GM18858 (cell line): ENCODE measurements at regions not wholly inside any gene's neighbourhood (a gene's known extent, or its start where the extent isn't known, plus 50 kb on each side); places are given as distances from the start of the nearest gene placed in this dataset.

ENCODE experiments used
- ATAC-seq: cut with Tn5 transposase; IDR thresholded peaks from one replicate; pipeline ENCODE4 v1.9.1; 2021; ENCODE audit not compliant: unreplicated experiment

DNA sequence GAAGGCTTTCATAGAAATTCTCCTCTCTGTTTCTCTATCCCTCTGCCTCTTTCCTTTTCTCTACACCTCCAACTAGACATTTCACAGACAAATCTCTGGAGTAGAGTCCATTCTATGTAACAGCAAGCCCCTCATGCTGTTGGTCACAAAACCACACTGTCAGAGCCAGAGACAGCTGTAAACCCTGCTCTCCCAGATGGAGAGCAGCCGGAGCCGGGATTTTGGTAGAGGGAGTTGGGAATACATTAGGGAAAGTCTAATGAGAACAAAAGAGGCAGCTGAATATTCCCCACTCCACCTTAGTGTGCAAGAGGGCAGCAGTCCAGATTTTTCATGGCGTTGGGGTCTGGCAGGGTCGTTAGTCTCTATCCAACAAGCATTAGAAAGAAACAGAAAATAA lies 68.3 kb upstream of the EDN1 start:
- ATAC-seq = no peak

DNA sequence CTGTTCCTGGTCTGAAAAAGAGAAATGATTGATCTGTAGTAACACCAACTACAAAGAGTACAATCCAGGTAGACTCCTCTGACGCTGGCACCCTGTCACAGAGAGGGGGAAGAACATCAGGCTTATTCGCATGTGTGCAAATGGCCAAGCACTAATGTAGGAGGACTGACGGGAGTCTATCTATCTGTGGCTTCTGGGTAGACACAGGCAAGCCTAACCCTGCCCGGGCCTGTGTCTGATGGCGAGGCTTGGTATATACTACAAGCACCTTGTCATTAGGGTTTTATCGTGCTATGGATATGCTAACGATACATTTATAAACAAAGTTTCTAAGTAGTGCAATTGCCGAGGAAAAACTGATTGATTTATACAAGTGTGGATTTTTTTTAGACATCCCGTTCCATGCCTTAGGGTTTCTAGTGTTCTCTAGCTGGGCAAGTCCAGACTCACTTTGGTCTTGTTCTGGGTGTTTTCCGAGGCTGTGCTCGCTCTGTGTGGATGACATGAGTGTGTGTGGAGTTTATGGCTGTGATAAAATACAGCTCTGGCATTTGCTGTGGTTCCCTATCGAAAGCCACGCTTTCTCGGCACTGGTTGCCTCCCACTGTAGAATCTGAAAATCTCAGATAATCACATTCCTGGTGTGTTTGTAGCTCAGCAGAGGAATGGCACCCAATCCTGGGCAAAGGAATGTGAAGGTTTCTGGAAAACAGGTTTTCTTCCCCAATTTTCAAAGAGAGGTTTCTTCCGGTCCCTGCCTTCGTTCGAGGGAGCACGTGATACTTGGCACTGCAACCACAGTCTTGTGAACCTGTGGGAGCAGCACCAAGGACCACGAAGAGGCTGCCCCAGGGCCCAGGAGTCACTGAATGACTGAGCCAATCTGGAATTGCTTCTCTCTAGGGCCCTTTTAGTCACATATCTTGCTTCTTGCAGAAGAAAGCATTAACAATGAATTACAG lies 67.5 kb upstream of the EDN1 start:
- no peak for ATAC-seq

DNA sequence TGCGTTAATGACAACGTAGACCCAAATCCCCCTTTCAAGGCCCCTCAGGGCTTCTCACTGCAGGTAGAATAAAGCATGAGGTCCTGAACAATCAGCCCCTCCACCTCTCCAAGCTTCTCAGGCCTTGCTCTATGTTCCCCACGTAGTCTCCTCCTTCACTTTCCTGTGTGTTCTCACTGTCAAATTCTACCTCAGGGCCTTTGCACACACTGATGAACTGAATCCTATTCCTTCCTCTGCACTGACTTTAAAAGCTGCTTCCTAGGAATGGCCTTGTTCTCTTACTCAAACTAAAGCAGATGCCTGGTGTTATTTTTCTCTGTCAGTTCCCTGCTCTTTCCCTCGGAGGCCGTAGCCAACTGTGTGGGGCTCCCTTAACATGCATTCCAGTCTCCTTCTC lies 66.8 kb upstream of the EDN1 start:
- no peak for ATAC-seq

DNA sequence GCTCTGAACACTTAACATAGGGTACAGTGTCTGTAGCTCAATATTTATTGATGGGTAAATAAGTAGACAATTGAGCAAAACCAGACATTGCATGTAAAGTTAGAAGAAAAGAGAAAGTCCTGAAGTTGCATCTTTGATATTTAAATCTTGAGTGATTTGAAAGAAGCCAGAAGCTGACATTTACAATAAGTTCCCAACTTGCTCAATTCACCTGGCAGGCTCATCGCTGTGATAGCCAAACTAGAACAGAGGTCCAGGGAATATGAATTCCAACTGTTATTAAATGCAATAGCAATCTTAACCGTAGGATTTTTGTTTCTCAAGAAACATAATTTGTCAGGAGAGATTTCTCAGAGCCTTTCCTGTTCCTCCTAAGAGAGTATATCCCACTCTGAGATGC lies 65.9 kb upstream of the EDN1 start:
- no peak for ATAC-seq

DNA sequence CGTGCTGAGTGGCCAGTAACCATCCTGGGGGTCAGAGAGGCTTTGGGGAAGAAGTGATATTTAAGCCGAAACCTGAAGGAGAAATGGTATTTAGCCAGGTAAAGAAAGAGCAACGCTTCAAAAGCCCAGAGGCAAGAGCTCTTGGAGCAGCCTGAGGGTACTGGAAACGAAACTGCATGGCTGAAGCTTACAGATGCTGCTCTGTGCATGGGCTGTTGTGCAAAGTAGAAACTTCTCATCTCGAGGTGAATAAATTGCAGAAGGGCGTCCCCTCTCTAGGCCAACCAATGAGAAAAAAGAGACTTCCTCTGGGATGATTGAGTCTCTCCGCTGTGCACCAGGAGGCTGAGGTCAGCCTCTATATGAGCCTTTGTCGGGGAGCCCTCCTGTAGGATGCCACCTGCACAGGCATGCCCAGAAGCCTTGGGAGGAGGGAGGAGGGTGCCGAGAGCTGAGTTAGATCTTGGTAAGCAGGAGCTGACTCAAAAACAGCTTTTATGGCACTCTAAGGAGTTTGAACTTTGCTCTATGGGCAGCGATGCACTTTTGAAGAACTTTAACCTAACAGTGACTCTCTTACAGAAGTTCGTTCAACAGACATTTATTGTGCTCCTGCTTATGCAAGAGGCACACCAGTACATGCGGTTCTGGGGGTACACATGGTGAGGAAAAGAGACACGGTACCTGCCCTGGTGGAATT lies 61.6 kb upstream of the EDN1 start:
- ATAC-seq = no peak

DNA sequence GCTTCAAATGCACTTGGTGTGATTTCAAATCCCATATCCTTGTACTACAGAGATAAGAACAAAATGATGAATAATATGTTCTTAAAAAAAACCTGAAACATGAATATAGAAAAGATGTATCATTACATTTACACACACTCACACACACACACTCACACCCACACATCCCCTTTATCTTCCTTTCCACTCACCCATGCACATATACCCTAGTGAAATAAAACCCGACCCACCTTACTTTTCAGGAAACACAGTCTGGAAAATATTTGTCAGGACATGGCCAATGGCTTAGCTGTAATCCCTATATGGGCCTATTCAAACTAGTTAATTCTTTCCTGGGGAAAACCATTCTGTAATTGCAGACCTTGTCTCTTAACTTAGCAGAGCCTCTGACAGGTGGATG lies 60.8 kb upstream of the EDN1 start:
- ATAC-seq = no peak

DNA sequence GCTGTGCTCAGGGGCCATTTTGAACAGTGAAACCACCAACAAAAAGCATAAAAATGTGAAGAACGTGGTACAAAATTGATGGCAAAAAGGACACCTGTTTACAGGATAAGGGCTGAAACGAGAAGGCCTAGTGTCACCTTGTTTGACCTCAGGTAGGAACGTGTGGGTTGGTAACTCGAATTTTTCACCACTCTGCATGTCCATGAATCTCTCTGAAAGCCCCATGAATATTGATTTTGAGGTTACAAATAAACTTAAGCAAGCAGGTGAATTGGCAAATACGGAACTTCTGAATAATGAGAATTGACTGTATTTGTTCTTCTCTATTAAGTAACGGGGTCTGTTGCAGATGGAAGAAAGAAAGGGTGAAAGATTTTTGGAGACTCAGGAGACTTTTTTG lies 59.6 kb upstream of the EDN1 start:
- no peak for ATAC-seq

DNA sequence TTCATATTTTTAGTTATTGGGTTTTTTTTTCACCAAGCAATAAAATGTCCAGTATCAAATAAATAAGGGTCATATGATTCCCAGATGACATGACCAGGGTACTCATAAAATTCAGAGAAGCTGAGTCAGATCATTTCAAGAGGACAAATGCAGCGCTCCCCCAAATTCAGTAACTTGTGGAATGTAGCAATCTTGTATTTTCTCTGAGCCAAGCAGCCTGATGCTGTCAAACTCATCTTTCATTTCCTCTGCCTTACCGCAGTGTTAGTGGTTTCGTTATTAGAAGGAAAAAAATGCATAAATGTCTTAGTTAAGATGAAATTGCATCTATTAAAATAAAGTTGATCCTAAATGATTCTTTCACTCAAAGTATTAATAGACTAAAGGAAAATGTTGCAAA lies 57.8 kb upstream of the EDN1 start:
- ATAC-seq = peak; percentile 65

DNA sequence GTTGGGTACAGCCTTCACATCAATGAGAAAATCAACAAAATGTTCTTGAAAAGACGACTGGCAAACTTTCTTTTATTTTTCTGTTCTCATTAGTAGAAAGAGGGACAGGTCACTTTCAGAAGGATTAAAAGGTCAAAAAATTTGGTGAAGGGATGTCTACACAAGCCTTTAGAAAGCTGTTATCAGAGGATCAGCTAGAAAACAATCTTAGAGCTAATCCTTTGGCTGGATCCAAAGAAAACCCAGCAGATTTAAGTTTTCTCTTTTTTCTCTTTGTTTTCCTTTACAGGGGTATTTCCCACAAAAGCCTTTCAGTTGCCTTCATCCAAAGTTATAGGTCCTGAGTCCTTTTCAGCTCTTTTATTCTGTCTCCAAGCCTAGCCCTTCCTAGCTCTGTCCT lies 57.3 kb upstream of the EDN1 start:
- ATAC-seq = no peak

DNA sequence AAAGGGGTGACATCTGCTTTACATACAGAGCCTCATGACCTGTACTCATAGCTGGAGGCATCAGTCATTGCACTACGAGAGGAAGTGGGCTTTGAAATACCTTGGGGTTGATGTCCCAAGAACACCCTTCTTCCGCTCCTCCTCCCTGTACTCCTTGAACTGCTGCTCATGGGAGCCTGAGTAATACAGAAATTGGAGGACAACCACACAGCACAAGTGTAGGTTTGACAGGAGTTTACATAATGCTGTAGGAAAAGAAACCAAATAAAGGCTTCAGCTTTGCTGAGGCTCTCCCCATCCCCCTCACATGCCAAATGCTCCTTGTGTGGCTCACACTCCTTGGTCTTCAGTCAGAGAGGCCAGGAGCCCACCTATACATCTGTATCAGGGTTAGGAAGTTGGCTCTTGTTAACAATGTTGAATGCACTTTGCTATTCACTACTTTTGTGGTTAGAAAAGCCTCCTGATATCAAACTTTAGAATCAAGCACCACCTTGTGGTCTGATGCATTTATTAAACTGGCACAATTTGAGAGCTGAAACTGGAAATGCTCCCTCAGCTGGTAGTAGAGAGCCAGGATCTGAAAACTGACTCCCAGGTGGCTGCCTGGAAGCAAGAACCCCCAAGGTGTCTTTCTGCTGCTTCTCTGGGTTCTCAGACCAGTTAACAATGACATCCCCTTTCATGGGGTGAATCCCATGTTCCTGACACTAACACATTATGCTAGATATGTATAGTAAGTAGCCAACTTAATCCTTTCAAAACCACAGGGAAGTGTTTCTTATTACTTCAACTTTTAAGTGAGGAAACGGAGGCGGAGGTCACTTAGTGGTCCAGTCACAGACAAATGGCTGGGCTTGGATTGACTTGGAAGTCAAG lies 56.2 kb upstream of the EDN1 start:
- no peak for ATAC-seq

DNA sequence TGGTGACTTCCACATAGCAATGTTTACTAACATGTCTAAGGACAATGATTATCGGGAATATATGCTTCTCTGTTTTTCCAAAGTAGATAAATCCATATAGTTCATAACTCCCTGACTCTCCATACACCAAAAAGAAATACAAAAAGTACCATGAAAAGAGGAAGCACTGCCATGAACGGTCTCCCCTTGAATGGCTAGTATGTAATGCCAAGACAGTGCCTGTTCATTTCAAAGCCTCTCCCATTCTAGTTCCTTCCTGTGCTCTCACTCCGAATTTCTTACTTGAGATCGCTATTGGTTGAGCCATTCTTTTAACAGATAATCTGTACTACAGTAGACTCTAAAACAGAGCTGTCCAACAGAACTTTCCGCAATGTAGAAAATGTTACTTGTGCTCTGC lies 54.8 kb upstream of the EDN1 start:
- no peak for ATAC-seq

DNA sequence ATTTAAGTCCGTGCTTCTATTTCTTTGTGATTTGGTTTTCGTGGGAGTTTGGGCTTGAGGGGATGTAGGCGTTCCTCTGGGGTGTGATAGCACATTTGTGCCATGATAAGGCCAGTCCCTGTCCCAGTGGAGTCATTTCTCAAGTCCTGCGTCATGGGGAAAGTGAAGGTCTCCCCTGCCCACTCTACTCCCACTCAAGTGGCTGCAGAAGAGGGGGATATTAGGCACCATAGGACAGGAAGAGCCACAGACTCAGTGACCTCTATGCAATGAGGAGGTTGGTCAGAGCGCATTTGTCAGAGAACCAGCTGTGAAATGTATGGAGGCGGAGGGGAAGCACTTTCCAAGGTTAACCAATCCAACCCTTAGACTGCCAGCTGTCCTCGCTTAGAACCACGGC lies 51.9 kb upstream of the EDN1 start:
- no peak for ATAC-seq
